ENCODE measurements at regions not wholly inside any gene's neighbourhood (a gene's known extent, or its start where the extent isn't known, plus 50 kb on each side); places are given as distances from the start of the nearest gene placed in this dataset.

- Histone ChIP-seq H3K36me3 (no peaks in the 10 kb centered on the region), H3K4me3 (no peak overlapping the region), H3K27ac (no peak overlapping the region), H3K27me3 (no peaks in the 10 kb centered on the region), H3K9me3 (no peaks in the 10 kb centered on the region), H3K4me1 (no peaks in the 10 kb centered on the region)
- DNase-seq (no peak), ATAC-seq (no peak)
- 77% methylated on average over 2 of the region's 2 CpGs for WGBS (ENCODE audit: insufficient coverage, low coverage, low lambda C conversion rate, missing lambda C conversion rate)
- intact Hi-C loops (cut with DNase I), result no loop called here
- no peak for TF ChIP-seq POLR2A (IDR thresholded peaks at IDR 0.05)
- TF ChIP-seq CTCF (IDR thresholded peaks at IDR 0.05), result no peak
Observed at GRCh38 chr5:121688781-121689180, 162.9 kb upstream of the FTMT start.

GRCh38 chr5:121691478-121691877, 160.2 kb upstream of the FTMT start:
- no peak for TF ChIP-seq CTCF (IDR thresholded peaks at IDR 0.05)
- TF ChIP-seq POLR2A (IDR thresholded peaks at IDR 0.05), result no peak
- intact Hi-C loops (cut with DNase I), result no loop called here
- peak in 1 of 4 donors; percentile 45 for ATAC-seq
- H3K27ac ChIP-seq, result no peak overlapping the region
- H3K9me3 ChIP-seq, result no peaks in the 10 kb centered on the region
- H3K27me3 ChIP-seq, result no peaks in the 10 kb centered on the region
- no peak overlapping the region for H3K4me3 ChIP-seq
- H3K4me1 ChIP-seq, result no peaks in the 10 kb centered on the region
- no peak for DNase-seq
- no peaks in the 10 kb centered on the region for H3K36me3 ChIP-seq

DNA sequence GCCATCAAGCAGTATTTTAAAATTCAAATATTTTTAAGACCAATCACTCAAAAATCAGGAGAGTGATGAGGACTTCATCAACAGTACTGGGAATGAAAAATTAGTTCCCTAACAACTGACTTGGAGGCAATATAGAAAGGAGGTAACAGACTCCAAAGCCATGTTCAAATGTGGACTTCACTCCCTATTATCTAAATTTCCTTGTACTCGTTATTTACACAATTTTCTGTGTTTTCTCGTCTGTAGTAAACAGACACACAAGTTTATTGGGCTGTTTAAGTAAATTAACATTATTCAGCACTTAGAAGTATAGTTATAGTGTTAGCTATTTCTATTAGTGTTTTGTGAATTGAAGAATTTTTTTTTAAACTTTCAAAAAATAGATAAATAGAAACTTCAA, 159.5 kb upstream of the FTMT start:
- Histone ChIP-seq H3K36me3 (no peaks in the 10 kb centered on the region), H3K27ac (no peak overlapping the region), H3K4me1 (no peaks in the 10 kb centered on the region), H3K27me3 (no peaks in the 10 kb centered on the region), H3K4me3 (no peak overlapping the region), H3K9me3 (no peaks in the 10 kb centered on the region)
- TF ChIP-seq POLR2A (IDR thresholded peaks at IDR 0.05) (no peak), CTCF (IDR thresholded peaks at IDR 0.05) (no peak)
- no peak for ATAC-seq
- DNase-seq, result no peak
- intact Hi-C loops (cut with DNase I), result no loop called here
- WGBS (ENCODE audit: insufficient coverage, low coverage, low lambda C conversion rate, missing lambda C conversion rate), result 14% methylated on average over 2 of the region's 2 CpGs

GRCh38 chr5:121693864-121694263, 157.8 kb upstream of the FTMT start:
- ATAC-seq (peak in 1 of 4 donors; percentile 19), DNase-seq (no peak)
- Histone ChIP-seq H3K27ac (no peak overlapping the region), H3K4me1 (no peaks in the 10 kb centered on the region), H3K9me3 (no peaks in the 10 kb centered on the region), H3K4me3 (no peak overlapping the region), H3K36me3 (no peaks in the 10 kb centered on the region), H3K27me3 (no peaks in the 10 kb centered on the region)
- WGBS (ENCODE audit: insufficient coverage, low coverage, low lambda C conversion rate, missing lambda C conversion rate), result 36% methylated on average over 1 of the region's 1 CpG
- intact Hi-C loops (cut with DNase I), result no loop called here
- no peak for TF ChIP-seq CTCF (IDR thresholded peaks at IDR 0.05)
- TF ChIP-seq POLR2A (IDR thresholded peaks at IDR 0.05), result no peak

DNA sequence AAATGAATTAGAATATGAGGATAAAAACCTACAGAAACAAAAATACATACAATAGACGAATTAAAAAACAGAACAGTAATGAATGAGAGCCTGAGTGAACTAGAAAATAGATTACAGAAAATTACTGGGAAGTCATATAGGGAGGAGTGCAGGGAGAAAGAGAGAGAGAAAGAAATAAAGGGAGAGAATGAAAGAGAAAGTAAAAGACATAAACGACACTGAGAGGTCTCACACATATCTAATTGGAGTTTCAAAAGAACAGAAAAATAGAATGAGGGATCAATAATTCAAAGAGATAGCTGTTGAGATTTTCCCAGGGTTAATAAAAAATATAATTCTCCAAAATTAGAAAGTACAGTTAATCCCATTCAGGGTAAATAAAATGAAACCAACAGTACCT, 156.4 kb upstream of the FTMT start:
- ATAC-seq (no peak), DNase-seq (no peak)
- 30% methylated on average over 2 of the region's 2 CpGs for WGBS (ENCODE audit: insufficient coverage, low coverage, low lambda C conversion rate, missing lambda C conversion rate)
- Histone ChIP-seq H3K9me3 (no peaks in the 10 kb centered on the region), H3K4me1 (no peaks in the 10 kb centered on the region), H3K27ac (no peak overlapping the region), H3K36me3 (no peaks in the 10 kb centered on the region), H3K27me3 (no peaks in the 10 kb centered on the region), H3K4me3 (no peak overlapping the region)
- TF ChIP-seq POLR2A (IDR thresholded peaks at IDR 0.05) (no peak), CTCF (IDR thresholded peaks at IDR 0.05) (no peak)
- intact Hi-C loops (cut with DNase I), result no loop called here
